HG02759 (cell line): ENCODE measurements at regions not wholly inside any gene's neighbourhood (a gene's known extent, or its start where the extent isn't known, plus 50 kb on each side); places are given as distances from the start of the nearest gene placed in this dataset.
"Not testable (repeated sequence)": the region's sequence is repeated elsewhere in the genome, so short reads cannot be mapped to it uniquely, and the experiment has no call there.

Experiments
- ATAC-seq: cut with Tn5 transposase; IDR thresholded peaks from one replicate; pipeline ENCODE4 v1.9.1; 2021; ENCODE audit warnings: mild to moderate bottlenecking, moderate library complexity; ENCODE audit not compliant: unreplicated experiment

DNA sequence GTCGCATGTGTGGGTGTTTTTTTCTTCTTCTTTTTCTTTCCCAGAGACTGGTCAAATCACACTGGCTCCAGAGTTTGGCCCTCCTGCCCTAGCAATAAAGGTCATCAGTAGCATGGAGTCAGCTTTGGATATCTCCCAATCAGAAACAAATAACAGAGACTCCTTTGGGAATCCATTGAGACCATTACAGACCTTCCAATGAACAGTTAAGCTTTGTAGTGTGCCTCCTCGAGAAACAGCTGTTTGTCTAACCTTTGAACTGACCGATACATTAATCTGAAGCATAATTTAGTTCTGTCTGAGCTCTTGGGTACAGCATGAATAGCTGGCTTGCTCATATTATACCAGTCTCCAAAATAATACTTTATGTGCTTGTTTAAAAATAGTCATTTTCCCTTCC, 1103.2 kb downstream of the GATA3 start:
- ATAC-seq: no peak

DNA sequence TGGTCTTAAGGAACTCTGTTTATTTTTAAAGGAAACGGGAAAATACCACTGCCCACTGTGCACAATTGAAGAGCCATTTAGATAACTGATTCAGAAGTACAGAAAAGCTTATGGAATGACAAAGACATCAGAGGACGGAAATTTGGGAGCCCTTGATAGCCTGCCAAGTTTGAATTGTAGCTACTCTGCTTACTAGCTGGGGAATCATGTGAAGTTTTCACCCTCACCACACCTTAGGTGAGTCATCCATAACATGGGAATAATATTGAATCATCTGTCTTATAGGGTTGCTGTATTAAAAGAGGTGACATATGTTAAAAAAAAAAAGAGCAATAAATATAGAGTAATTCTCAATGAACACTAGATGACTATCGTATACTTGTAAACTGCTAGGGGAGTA, 1104.2 kb downstream of the GATA3 start:
- ATAC-seq: no peak

DNA sequence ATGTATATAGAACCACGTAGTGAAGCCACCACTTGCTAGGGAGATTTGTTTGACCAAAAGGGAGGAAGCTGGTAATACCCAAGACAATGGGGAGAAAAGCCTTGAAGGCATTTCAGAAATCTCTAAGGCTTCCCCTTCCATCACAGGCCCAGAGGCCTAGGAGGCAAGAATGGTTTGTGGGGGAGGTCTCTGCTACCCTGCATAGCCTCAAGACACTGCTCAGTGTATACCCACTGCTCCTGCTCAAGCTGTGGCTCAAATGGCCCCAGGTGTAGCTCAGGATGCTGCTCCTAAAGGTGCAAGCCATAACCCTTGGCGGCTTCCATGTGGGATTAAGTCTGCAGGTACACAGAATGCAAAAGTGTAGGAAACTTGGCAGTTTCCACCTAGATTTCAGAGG, 1105.8 kb downstream of the GATA3 start:
- no peak for ATAC-seq

DNA sequence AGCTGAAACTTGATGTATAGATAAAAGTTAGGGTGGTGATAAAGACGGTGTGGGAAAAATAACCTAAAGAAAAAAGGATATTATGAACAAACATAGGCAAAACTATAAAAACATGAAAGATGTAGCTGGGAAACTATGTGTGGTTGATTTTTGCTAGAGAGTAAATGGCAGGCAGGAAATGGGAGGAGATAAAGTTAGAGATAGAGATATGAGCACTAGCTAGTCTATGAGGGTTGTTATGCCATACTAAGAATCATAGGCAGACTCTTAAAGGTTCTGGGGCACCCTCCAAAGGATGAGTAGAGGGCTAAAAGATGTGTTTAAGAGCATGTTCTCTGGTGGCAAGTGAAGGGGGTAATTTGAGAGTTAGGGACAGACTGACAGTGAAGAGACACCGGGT, 1109.2 kb downstream of the GATA3 start:
- no peak for ATAC-seq

DNA sequence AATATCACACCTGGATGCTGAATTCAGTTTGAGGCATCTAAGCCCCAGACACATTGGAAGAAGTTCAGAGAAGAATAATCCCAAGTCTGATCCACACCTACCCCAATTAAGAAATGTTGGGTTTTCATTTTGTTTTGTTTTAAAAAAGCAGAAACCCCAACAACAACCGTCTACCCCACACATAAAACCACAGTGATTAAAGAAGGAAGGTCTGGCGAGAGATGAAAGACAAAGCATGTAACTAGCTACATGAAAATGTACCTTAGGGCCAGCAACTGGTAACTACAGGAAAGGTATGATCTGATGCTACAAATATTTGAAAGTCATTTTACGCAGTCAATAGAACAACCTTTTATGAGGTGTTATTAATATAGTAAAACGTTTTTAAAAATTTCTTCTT, 1112.3 kb downstream of the GATA3 start:
- no peak for ATAC-seq

DNA sequence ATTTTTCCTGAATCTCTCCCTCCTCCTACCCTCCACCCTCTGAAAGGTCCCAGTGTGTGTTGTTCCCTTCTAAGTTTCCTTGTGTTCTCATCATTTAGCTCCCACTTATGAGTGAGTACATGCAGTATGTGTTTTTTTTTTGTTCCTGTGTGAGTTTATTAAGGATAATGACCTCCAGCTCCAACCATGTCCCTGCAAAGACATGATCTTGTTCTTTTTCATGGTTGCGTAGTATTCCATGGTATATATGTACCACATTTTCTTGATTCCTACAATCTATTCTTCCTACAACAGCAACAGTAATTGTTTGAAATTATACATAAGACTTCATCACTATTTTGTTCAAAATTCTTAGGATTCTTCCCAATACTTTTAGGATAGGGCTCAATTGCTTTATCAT, 1117.8 kb downstream of the GATA3 start:
- ATAC-seq: no peak

DNA sequence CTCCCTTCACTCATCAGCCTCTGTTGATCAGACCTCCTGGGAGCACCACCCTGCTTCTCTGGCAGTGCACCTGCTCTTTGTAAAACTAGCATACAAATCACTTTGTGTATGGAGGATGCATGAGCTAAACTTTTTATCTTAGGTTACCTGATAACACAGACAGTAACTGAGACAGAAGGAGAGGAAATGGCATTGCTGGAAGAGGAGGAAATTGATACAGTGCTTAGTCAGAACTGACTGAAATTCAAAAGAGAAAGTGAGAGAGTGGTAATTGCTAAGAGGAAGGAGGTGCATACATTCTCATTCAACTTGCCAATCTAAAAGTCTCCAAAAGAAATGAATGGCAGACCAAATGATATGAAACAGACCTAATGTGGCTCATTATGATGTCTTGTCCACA, 1120.7 kb downstream of the GATA3 start:
- ATAC-seq: no peak

DNA sequence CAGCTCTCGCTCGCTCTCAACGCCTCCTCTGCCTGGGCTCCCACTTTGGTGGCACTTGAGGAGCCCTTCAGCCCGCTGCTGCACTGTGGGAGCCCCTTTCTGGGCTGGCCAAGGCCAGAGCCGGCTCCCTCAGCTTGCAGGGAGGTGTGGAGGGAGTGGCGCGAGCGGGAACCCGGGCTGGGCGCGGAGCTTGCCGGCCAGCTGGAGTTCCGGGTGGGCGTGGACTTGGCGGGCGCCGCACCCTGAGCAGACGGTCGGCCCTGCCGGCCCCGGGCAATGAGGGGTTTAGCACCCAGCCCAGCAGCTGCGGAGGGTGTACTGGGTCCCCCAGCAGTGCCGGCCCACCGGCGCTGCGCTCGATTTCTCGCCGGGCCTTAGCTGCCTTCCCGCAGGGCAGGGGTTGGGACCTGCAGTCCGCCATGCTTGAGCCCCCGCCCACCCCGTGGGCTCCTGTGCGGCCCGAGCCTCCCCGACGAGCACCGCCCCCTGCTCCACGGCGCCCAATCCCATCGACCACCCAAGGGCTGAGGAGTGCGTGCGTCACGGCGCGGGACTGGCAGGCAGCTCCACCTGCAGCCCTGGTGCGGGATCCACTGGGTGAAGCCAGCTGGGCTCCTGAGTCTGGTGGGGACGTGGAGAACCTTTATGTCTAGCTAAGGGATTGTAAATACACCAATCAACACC, 1128.9 kb downstream of the GATA3 start:
- not testable (repeated sequence) for ATAC-seq

DNA sequence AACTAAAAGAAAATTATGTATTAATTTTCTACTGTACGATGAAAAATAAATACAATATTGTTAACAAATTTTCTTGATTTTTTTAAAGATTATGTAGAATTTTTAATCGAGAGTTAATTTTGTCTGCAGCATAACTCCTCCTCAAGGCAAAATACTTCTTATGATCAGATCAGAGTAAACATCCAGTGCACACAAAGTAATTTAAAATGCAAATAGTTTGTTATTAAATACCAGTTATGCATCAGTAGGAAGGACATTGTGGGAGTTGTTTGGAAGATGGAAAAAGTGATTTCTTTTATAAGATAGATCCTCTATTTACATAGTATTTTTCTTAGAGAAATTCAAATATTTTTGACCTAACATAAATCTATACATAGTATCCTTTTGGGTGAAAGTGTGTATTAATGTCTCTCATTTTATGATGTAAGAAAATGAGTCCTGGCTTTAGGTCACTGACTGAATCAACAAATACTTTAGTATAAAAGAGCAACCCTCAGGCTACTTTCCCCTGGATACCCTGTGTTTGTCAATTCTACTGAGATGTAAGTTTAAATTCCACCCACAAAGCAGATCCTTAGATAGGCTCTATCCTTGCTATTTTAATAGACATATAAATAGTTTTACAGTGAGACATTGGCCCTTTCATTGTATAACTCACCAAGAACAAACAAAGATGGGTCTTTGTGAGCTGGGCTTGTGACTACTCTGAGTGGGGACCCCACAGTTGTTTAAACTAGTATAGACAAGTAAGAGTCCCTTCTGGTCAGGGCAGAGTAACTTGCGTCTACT, 1133.7 kb downstream of the GATA3 start:
- no peak for ATAC-seq

DNA sequence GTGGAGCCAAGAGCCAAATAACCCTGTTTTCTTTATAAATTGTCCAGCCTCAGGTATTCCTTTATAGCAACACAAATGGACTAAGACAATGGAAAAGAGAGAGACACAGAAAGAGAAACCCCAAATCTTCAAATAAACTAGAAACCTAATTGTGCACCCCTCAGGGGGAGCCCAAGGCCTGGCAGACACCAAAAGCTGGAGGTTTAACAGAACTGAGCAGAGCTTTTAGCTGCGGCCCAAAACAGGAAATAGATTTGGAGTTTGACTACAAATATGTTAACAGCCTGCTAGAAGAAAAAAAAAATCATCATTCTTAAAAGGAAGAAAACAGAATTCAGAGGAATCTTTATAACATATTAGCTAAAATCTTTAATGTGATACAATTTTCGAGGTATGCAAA, 1135.0 kb downstream of the GATA3 start:
- no peak for ATAC-seq

DNA sequence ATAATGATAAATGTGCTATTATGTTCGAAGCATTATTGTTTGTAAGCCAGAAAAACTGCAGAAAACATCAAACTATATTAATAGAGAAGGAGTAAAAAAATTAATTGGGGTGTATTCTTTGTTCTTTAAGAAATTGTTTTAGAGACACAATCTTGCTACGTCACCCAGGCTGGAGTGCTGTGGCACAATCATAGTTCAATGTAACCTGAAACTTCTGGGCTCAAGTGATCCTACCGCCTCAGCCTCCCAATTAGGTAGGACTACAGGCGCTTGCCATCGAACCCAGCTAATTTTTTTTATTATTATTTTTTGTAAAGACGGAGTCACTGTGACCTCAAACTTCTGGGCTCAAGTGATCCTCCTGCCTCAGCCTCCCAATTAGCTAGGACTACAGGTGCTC, 1138.6 kb downstream of the GATA3 start:
- no peak for ATAC-seq

DNA sequence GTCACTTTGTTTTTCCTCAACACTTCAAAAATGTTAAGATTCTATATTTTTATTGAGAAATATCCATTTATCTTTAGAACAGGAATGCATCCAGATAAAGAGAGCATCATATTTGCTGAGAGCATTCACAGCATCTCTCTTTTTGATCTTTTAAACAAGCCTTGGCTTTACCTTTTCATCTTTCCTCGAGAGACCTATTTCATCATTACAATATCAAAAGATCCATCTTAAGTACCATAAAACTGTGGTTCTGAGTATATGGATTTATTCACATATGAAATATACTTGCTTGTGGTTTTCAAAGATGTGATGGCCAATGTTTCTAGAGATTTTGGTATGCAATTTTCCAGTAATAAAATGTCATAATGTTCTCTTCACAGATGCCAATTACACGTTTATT, 1140.9 kb downstream of the GATA3 start:
- ATAC-seq: no peak

DNA sequence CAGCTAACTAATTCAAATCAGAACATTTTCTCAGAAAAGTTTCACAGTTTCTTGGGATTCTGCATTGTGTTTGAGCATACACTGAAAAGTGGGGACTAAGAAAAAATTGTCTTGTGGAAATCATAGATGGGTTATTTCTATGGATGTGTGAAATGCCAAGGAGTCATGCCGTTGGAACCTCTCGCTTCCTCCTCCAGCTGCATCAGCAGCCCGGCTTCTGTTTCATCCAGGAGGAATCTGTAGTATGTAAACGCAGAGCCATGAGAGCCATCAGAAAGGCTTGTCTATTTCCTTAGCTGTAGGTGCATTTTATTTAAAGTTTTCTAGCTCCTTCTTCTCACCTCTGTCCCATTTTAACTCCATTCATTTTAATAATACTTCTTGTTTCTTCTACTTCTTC, 1144.1 kb downstream of the GATA3 start:
- no peak for ATAC-seq

DNA sequence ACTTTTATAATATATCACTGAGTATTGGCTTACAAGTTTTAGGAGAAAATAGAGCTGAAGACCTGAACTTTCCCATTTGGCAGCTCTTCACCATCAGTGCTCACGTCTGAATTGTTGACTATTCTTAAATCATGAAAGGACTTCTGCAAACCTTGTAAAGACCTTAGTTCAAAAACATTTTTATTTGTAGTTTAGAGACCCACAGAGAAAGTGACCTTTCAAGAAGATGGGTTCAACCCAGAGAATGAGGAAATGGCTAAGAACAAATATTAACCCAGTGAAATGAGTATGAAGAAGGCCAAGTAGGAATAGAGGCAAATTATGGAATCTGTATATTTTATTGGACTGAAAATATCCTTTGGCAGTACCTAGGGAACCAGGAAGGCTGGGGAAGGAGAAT, 1151.1 kb downstream of the GATA3 start:
- ATAC-seq: no peak

DNA sequence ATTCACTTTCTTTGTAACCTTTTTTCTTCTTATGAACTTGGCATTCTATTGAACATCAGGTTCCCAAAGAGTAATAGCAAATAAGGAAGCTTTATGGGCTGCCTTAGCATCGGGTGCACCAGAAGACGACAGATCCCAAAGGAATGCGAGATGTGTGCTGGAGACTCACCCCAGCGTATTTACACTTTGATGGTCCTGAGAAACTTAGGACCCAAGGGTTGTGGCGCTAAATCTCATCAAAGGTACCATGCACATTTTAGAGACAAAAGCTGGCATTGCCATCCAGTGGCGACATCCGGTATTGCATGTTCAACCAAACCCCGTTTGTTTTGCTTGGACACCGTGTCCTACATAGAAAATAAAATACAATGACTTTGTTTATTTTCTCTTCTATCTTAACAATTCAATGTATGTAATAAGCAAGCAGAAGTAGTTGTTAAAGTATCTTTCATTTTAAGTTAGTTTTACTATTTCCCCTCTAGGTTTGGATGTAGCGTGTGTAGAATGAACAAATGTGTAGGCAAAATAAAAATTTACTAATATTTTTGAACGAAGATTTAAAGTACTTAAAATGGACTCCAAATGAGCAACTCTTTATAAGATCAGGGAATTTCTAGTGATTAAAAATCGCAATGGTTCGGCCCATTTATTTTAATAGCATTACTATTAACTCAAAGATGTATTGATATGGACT, 1154.8 kb downstream of the GATA3 start:
- ATAC-seq: peak; percentile 89

DNA sequence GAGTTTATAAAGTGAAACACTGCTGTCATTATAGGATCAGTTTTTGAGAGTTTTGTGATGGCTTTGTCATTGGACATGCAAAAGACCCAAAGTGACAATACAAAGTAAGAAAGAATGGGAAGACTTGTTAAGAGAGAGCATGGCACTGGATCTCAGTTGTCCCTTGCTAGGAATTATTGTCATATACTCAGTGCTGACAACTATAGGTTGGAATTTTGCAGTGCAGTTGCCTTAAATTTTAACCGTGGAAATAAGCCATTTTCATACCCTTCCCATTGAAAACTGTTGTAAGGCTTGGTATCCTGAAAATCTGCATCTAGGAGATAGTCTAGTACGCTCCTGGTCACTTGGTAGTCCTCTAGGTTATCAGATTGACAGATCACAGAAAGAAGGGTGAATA, 1156.7 kb downstream of the GATA3 start:
- ATAC-seq: no peak

DNA sequence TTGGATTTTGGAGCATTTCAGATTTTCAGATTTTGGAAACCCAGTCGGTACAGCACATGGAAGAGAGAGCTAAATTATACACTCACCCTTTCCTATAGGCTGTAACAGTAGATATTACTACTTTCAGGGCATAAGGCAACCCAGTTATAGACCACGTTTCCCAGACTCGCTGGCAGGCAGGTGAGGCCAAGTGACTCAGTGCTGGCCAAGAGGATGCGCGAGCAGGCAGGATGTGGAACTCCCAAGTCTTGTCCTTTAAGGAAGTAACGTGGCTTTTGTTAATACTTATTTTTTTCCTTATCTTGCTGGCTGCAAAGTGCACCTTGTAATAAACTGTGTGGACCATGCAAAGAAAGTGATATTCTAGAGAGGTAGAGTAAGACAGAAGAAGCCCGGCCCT, 1160.1 kb downstream of the GATA3 start:
- no peak for ATAC-seq

DNA sequence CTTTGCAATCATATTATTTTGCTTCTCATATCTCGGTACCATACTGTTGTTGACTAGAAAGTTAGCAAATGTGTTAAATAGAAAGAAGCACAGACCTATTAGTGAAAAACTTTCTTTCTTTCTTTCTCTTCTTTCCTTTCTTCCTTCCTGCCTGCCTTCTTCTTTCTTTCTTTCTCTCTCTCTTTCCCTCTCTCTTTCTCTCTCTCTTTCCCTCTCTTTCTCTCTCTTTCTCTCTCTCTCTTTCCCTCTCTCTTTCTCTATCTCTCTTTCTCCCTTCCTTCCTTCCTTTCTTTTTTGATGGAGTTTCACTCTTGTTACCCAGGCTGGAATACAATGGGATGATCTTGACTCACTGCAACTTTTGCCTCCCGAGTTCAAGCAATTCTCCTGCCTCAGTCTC, 1160.6 kb downstream of the GATA3 start:
- ATAC-seq: no peak

DNA sequence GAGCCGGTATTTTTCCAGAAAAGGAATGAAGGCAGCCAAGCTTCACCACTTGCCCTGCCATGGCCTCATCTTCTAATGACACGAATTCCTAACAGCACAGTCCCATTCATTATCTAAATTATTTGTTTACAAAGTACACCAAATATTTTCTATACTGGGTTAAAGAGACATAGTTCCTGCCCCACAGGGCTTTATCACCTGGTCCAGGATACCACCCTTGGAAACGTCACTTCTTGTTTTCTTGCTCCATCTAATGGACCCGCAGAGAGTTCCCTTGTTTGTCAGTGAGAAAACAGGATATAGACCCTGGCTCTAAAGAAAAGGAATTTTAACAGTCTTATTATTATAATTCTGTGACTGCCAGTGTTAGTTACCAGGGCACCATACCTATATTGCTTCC, 1165.4 kb downstream of the GATA3 start:
- ATAC-seq: no peak

DNA sequence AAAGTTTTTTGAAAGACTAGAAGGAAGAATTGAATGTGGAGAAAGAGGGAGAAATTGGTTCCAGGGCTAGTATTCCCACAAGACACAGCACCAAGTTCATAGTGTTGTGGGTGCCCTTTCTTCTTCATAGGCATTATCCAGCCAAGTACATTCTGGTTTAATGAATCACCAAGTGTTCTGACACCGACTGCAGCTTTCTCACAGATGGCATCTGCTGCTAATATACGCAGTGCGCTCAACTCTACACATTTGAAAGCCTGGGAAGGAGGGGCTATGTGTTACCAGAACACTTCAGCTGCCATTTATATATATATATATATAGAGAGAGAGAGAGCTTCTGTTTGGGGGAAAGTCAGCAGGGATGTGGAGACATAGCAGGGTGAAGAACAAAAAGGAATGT, 1168.4 kb downstream of the GATA3 start:
- ATAC-seq: no peak

DNA sequence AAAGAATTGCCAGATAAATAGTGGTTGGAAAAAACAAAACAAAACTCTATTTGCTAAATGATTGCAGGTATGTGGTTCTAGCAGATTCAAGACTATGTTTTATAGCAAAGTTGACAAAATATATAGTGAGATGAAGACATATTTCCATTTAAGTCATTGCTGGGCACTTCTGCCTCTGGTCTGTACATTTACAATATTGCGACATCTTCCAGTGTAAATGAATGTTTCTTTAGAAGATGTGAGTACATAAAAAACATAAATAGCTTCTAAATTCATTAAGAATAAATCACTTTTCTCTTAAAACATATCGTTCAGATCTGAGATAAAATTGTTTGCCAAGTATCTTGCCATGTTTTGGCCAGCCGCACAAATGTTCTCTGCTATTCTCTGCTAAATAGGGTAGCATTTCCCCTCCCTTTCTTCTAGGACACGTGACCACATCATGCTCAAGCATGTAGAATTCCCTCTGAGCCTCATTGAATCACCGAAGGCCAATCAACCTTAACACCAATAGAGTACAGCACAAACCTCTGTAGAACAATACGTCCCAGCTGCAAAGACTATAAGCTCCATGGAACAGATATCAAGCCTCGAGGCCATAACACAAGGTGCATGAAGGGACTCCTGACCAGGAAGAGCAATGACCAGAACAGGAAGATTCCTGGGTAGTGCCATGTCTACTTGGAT, 1173.3 kb downstream of the GATA3 start:
- no peak for ATAC-seq

DNA sequence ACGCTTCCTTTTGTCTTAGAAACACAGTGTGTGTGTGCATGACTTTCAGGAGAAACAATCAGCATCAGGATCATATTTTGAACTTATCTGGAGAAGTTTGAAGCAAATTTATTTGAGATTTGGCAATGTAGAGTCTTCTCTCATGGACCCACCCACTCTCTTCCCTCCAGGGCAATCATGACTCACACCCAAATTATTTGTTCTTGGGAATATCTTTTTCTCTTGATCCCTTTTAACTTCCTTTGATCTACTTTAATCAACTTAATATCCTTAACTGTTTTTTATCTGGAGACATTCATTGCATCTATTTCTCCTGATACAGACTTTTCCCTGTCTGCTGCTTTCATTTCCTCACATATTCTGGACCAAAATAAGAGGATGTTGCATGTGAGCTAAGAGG, 1174.3 kb downstream of the GATA3 start:
- ATAC-seq: no peak
